ENCODE measurements at regions not wholly inside any gene's neighbourhood (a gene's known extent, or its start where the extent isn't known, plus 50 kb on each side); places are given as distances from the start of the nearest gene placed in this dataset.

GRCh38 chr4:10197952-10198351 is 81.4 kb upstream of the WDR1 start:
- Histone ChIP-seq H4K8ac (replicated peaks; ENCODE audit: insufficient read length, low read depth, low read length) (no peak overlapping the region), H2BK5ac (ENCODE audit: insufficient read length, low read length) (no peak overlapping the region), H3K79me1 (ENCODE audit: insufficient read depth, low read depth, low read length, poor library complexity, severe bottlenecking) (no peaks in the 10 kb centered on the region), H3K79me2 (ENCODE audit: insufficient read depth, low read length) (no peaks in the 10 kb centered on the region), H4K5ac (ENCODE audit: insufficient read length, low read depth, low read length) (no peak overlapping the region), H3K56ac (ENCODE audit: insufficient read length, low read depth, low read length) (no peak overlapping the region), H4K91ac (ENCODE audit: insufficient read length, low read depth, low read length) (no peak overlapping the region), H2AK5ac (ENCODE audit: insufficient read length, low read length) (no peak overlapping the region), H3K18ac (ENCODE audit: insufficient read length, low read depth, low read length) (no peak overlapping the region), H2BK12ac (ENCODE audit: insufficient read length, low read depth, low read length) (no peak overlapping the region), H2AFZ (ENCODE audit: low read length) (no peak overlapping the region), H3K9ac (ENCODE audit: extremely low read depth, insufficient read length, low read length) (no peak overlapping the region), H2BK120ac (ENCODE audit: low read depth, low read length, poor library complexity, severe bottlenecking) (no peak overlapping the region), H4K20me1 (ENCODE audit: control insufficient read depth, insufficient read depth, insufficient read length) (no peaks in the 10 kb centered on the region), H3K4me1 (ENCODE audit: insufficient read depth, low read length) (no peaks in the 10 kb centered on the region), H3K4me2 (ENCODE audit: insufficient read depth, insufficient read length, low read length) (no peak overlapping the region), H2BK20ac (ENCODE audit: low read depth, low read length, poor library complexity, severe bottlenecking) (no peak overlapping the region), H3K9me3 (ENCODE audit: control insufficient read depth, low read depth, low read length) (no peaks in the 10 kb centered on the region), H3K27me3 (ENCODE audit: insufficient read depth, low read length) (no peaks in the 10 kb centered on the region), H3K27ac (ENCODE audit: insufficient read length, low read depth, low read length) (no peak overlapping the region), H2BK15ac (ENCODE audit: low read depth, low read length) (no peak overlapping the region), H3K4ac (ENCODE audit: low read depth, low read length) (no peak overlapping the region), H3K14ac (ENCODE audit: insufficient read depth, low read length) (no peak overlapping the region), H3T11ph (ENCODE audit: low read length) (no peak overlapping the region), H3K23me2 (ENCODE audit: insufficient read length, low read depth, low read length, poor library complexity, severe bottlenecking) (no peaks in the 10 kb centered on the region), H3K23ac (ENCODE audit: insufficient read length, low read depth, low read length) (no peak overlapping the region)
- peaks cover 0 to 2% of the 10 kb centered on the region in 2 experiments; a peak in 2 of 4 replicates for H3K4me1 Mint-ChIP-seq
- H3K27me3 Mint-ChIP-seq (ENCODE audit: low read depth) = peaks cover 20% of the 10 kb centered on the region
- H3K9me3 Mint-ChIP-seq = peaks cover 0 to 2% of the 10 kb centered on the region in 2 experiments; a peak in 1 of 5 replicates
- H3K4me3 Mint-ChIP-seq = no peak overlapping the region
- DNase-seq = no peak
- H3K27ac Mint-ChIP-seq = no peak overlapping the region
- no CpG with 5 or more reads among the region's 7 CpGs for WGBS (ENCODE audit: extremely low coverage, insufficient read length, low lambda C conversion rate)
- no peak for TF ChIP-seq CTCF (conservative IDR thresholded peaks at IDR 0.05)
- no peaks in the 10 kb centered on the region; a peak in 1 of 7 replicates for H3K36me3 Mint-ChIP-seq (ENCODE audit: insufficient read depth in 1 of 3, low read depth in 3 of 3)
